Endothelial cell of umbilical vein (primary cell): ENCODE measurements at regions not wholly inside any gene's neighbourhood (a gene's known extent, or its start where the extent isn't known, plus 50 kb on each side); places are given as distances from the start of the nearest gene placed in this dataset.

Experiments
- CTCF ChIP-seq, 2 donors: IDR thresholded peaks; 1 replicate in 1 of 2; 2 replicates in 1 of 2; pipeline ENCODE4 v1.5.1; 2011; ENCODE audit warnings: low read length in 2 of 2, mild to moderate bottlenecking in 2 of 2, moderate library complexity in 2 of 2, control low read depth in 1 of 2, inconsistent platforms in 1 of 2, low read depth in 1 of 2; ENCODE audit not compliant: insufficient read depth in 1 of 2; ENCODE audit errors: extremely low read depth in 1 of 2
- EZH2 ChIP-seq: IDR thresholded peaks from 2 replicates; pipeline ENCODE4 v1.6.1; 2012; ENCODE audit warnings: borderline replicate concordance, low read depth, mild to moderate bottlenecking, moderate library complexity, low read length, inconsistent platforms; ENCODE audit not compliant: severe bottlenecking
- FOS ChIP-seq: IDR thresholded peaks from 2 replicates; pipeline ENCODE4 v1.6.1; 2011; ENCODE audit warnings: mild to moderate bottlenecking, low read length, moderate library complexity, borderline replicate concordance; ENCODE audit not compliant: insufficient read depth
- GATA2 ChIP-seq: IDR thresholded peaks from 2 replicates; pipeline ENCODE4 v1.7.0; 2011; ENCODE audit warnings: low read depth, mild to moderate bottlenecking, moderate library complexity, mixed read lengths, low read length; ENCODE audit not compliant: insufficient read length, insufficient read depth
- JUN ChIP-seq: IDR thresholded peaks from 2 replicates; pipeline ENCODE4 v1.6.1; 2011; ENCODE audit warnings: borderline replicate concordance, low read depth; ENCODE audit not compliant: insufficient read length, insufficient read depth
- POLR2A ChIP-seq: IDR thresholded peaks from 2 replicates; pipeline ENCODE4 v1.6.1; 2012; ENCODE audit warnings: low read depth, mild to moderate bottlenecking, control low read depth, low read length
- POLR2AphosphoS5 ChIP-seq: IDR thresholded peaks from 2 replicates; pipeline ENCODE4 v1.6.1; 2012; ENCODE audit warnings: low read depth, mild to moderate bottlenecking, control low read depth, low read length, moderate library complexity; ENCODE audit not compliant: insufficient read depth
- TF ChIP-seq, protein P1 (sequence below): IDR thresholded peaks from 2 replicates; pipeline ENCODE4 v1.6.1; 2011; ENCODE audit not compliant: insufficient read depth, insufficient read length

- TF ChIP-seq EZH2 (no peak), GATA2 (no peak), POLR2A (no peak), POLR2AphosphoS5 (no peak), CTCF (IDR thresholded peaks at IDR 0.05; ENCODE audit: extremely low read depth in 1 of 2, insufficient read depth in 1 of 2, low read depth in 1 of 2, low read length in 2 of 2) (no peak), FOS (no peak), JUN (no peak)
- TF ChIP-seq, protein P1, sequence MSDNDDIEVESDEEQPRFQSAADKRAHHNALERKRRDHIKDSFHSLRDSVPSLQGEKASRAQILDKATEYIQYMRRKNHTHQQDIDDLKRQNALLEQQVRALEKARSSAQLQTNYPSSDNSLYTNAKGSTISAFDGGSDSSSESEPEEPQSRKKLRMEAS: no peak
These were observed 338.7 kb downstream of the IRS2 start for GRCh38 chr13:109447667-109448066.
